Stimulated activated CD4-positive, alpha-beta T cell treated with anti-CD3 and anti-CD28 coated beads, Interleukin-4, amount 100 ng/mL, for 48 hours (primary cell): ENCODE measurements at regions not wholly inside any gene's neighbourhood (a gene's known extent, or its start where the extent isn't known, plus 50 kb on each side); places are given as distances from the start of the nearest gene placed in this dataset.
"Not testable (repeated sequence)": the region's sequence is repeated elsewhere in the genome, so short reads cannot be mapped to it uniquely, and the experiment has no call there.

ENCODE experiments used
- DNase-seq, 2 donors: peaks; one replicate each; pipeline ENCODE4 v3.0.0-alpha.2; 2020; ENCODE audit warnings: low read depth in 2 of 2

- no peak for DNase-seq
These were observed 302.4 kb upstream of the FAM174A start for GRCh38 chr5:100232736-100233135.

- no peak for DNase-seq
These were observed 346.4 kb upstream of the FAM174A start for GRCh38 chr5:100188778-100189177.

- DNase-seq: no peak
These were observed 346.8 kb upstream of the FAM174A start for GRCh38 chr5:100188339-100188738.

- no peak for DNase-seq
These were observed 349.0 kb upstream of the FAM174A start for GRCh38 chr5:100186181-100186580.

- no peak for DNase-seq
These were observed 352.8 kb upstream of the FAM174A start for GRCh38 chr5:100182402-100182801.

- DNase-seq: no peak
These were observed 359.8 kb upstream of the FAM174A start for GRCh38 chr5:100175346-100175745.

- no peak for DNase-seq
These were observed 369.9 kb upstream of the FAM174A start for GRCh38 chr5:100165309-100165708.

- no peak for DNase-seq
These were observed 373.3 kb upstream of the FAM174A start for GRCh38 chr5:100161868-100162267.

- DNase-seq: no peak
These were observed 378.1 kb upstream of the FAM174A start for GRCh38 chr5:100157066-100157465.

- no peak for DNase-seq
These were observed 386.9 kb upstream of the FAM174A start for GRCh38 chr5:100148239-100148638.

GRCh38 chr5:100142607-100143006 lies 392.6 kb upstream of the FAM174A start:
- no peak for DNase-seq

- DNase-seq: no peak
These were observed 404.0 kb upstream of the FAM174A start for GRCh38 chr5:100131161-100131560.

GRCh38 chr5:100130307-100130706 lies 404.9 kb upstream of the FAM174A start:
- no peak for DNase-seq

- DNase-seq: no peak
These were observed 415.3 kb upstream of the FAM174A start for GRCh38 chr5:100119903-100120302.

- no peak for DNase-seq
These were observed 424.7 kb upstream of the FAM174A start for GRCh38 chr5:100110497-100110896.

- DNase-seq: no peak
These were observed 426.3 kb upstream of the FAM174A start for GRCh38 chr5:100108883-100109282.

GRCh38 chr5:100103592-100104119 lies 431.5 kb upstream of the FAM174A start:
- not testable (repeated sequence) for DNase-seq

GRCh38 chr5:100101466-100101865 lies 433.7 kb upstream of the FAM174A start:
- DNase-seq: not testable (repeated sequence)

- DNase-seq: not testable (repeated sequence)
These were observed 438.8 kb upstream of the FAM174A start for GRCh38 chr5:100096328-100096727.

GRCh38 chr5:100080703-100081102 lies 454.5 kb upstream of the FAM174A start:
- DNase-seq: not testable (repeated sequence)

GRCh38 chr5:100079163-100079562 lies 456.0 kb upstream of the FAM174A start:
- DNase-seq: not testable (repeated sequence)

- not testable (repeated sequence) for DNase-seq
These were observed 469.2 kb upstream of the FAM174A start for GRCh38 chr5:100066020-100066419.

GRCh38 chr5:100043475-100043874 lies 491.7 kb upstream of the FAM174A start:
- no peak for DNase-seq

GRCh38 chr5:100026606-100027005 lies 508.6 kb upstream of the FAM174A start:
- no peak for DNase-seq
